NB4 (cell line): ENCODE measurements at regions not wholly inside any gene's neighbourhood (a gene's known extent, or its start where the extent isn't known, plus 50 kb on each side); places are given as distances from the start of the nearest gene placed in this dataset.

Experiments used
- DNase-seq: peaks from one replicate; pipeline ENCODE4 v3.0.0; 2010; ENCODE audit warnings: low read depth
- H3K4me3 ChIP-seq: one replicate; pipeline ENCODE4 v1.5.1; 2011; ENCODE audit warnings: mild to moderate bottlenecking, low read depth, low read length, moderate library complexity
- CTCF ChIP-seq: IDR thresholded peaks from one replicate; pipeline ENCODE4 v1.5.1; 2012; ENCODE audit warnings: low read depth, low read length
- MAX ChIP-seq: IDR thresholded peaks from 2 replicates; pipeline ENCODE4 v1.6.1; 2011; ENCODE audit warnings: low read depth, low read length
- MYC ChIP-seq: IDR thresholded peaks from 2 replicates; pipeline ENCODE4 v1.6.1; 2011; ENCODE audit warnings: low read depth, low read length
- POLR2A ChIP-seq: IDR thresholded peaks from 2 replicates; pipeline ENCODE4 v1.6.1; 2011; ENCODE audit warnings: mild to moderate bottlenecking; ENCODE audit not compliant: insufficient read length; ENCODE audit errors: extremely low read depth

GRCh38 chr6:144655376-144655775, 370.2 kb downstream of the UTRN start:
- DNase-seq = no peak
- TF ChIP-seq MAX (no peak), MYC (no peak), CTCF (no peak), POLR2A (no peak)
- H3K4me3 ChIP-seq = no peak overlapping the region

- no peak for TF ChIP-seq MAX
- no peak for TF ChIP-seq POLR2A
- DNase-seq = no peak
- no peak overlapping the region for H3K4me3 ChIP-seq
Measured at GRCh38 chr6:144657691-144658090, 372.6 kb downstream of the UTRN start.

GRCh38 chr6:144659202-144660182, 374.4 kb downstream of the UTRN start:
- DNase-seq = peak; percentile 73
- TF ChIP-seq CTCF (no peak), MYC (no peak), POLR2A (no peak), MAX (no peak)
- no peak overlapping the region for H3K4me3 ChIP-seq

GRCh38 chr6:144660561-144661115, 375.5 kb downstream of the UTRN start:
- DNase-seq = no peak
- TF ChIP-seq MAX = no peak
- TF ChIP-seq CTCF = no peak
- TF ChIP-seq POLR2A = no peak
- no peak for TF ChIP-seq MYC
- no peak overlapping the region for H3K4me3 ChIP-seq

- no peak overlapping the region for H3K4me3 ChIP-seq
Measured at GRCh38 chr6:144661116-144661806, 376.1 kb downstream of the UTRN start.

More at GRCh38 chr6:144661116-144661806, 376.1 kb downstream of the UTRN start:
- DNase-seq = no peak
- TF ChIP-seq MAX (no peak), POLR2A (no peak), CTCF (no peak), MYC (no peak)
